ENCODE measurements at regions not wholly inside any gene's neighbourhood (a gene's known extent, or its start where the extent isn't known, plus 50 kb on each side); places are given as distances from the start of the nearest gene placed in this dataset.

- no peaks in the 10 kb centered on the region for H3K36me3 ChIP-seq (ENCODE audit: control insufficient read depth, insufficient read depth, low read length)
- peaks cover 3% of the 10 kb centered on the region for H3K27me3 ChIP-seq (ENCODE audit: control insufficient read depth, insufficient read depth, low read length)
- 65% methylated on average over 5 of the region's 8 CpGs for WGBS (ENCODE audit: insufficient coverage, low lambda C conversion rate)
- H3K27ac ChIP-seq (ENCODE audit: low read length) = no peak overlapping the region
- H3K9me3 ChIP-seq (ENCODE audit: control insufficient read depth, low read depth, low read length) = no peaks in the 10 kb centered on the region
- peak; percentile 16 to 20 for DNase-seq
- no peaks in the 10 kb centered on the region for H3K4me1 ChIP-seq (ENCODE audit: control insufficient read depth, insufficient read depth, low read length)
- H3K4me3 ChIP-seq (ENCODE audit: low read length) = no peak overlapping the region
These were observed 403.1 kb upstream of the CDH11 start for GRCh38 chr16:65524997-65525396.

GRCh38 chr16:65524231-65524630 lies 402.4 kb upstream of the CDH11 start:
- Histone ChIP-seq H3K27me3 (ENCODE audit: control insufficient read depth, insufficient read depth, low read length) (peaks cover 3% of the 10 kb centered on the region), H3K27ac (ENCODE audit: low read length) (no peak overlapping the region), H3K4me1 (ENCODE audit: control insufficient read depth, insufficient read depth, low read length) (no peaks in the 10 kb centered on the region), H3K36me3 (ENCODE audit: control insufficient read depth, insufficient read depth, low read length) (no peaks in the 10 kb centered on the region), H3K4me3 (ENCODE audit: low read length) (no peak overlapping the region), H3K9me3 (ENCODE audit: control insufficient read depth, low read depth, low read length) (no peaks in the 10 kb centered on the region)
- WGBS (ENCODE audit: insufficient coverage, low lambda C conversion rate) = 64% methylated on average over 2 of the region's 3 CpGs
- DNase-seq = no peak

GRCh38 chr16:65523283-65523944 lies 401.6 kb upstream of the CDH11 start:
- Histone ChIP-seq H3K27me3 (ENCODE audit: control insufficient read depth, insufficient read depth, low read length) (peaks cover 3% of the 10 kb centered on the region), H3K4me1 (ENCODE audit: control insufficient read depth, insufficient read depth, low read length) (no peaks in the 10 kb centered on the region), H3K9me3 (ENCODE audit: control insufficient read depth, low read depth, low read length) (no peaks in the 10 kb centered on the region), H3K27ac (ENCODE audit: low read length) (no peak overlapping the region), H3K4me3 (ENCODE audit: low read length) (no peak overlapping the region), H3K36me3 (ENCODE audit: control insufficient read depth, insufficient read depth, low read length) (no peaks in the 10 kb centered on the region)
- no peak for DNase-seq
- WGBS (ENCODE audit: insufficient coverage, low lambda C conversion rate) = 53% methylated on average over 2 of the region's 5 CpGs

- Histone ChIP-seq H3K27ac (ENCODE audit: low read length) (no peak overlapping the region), H3K9me3 (ENCODE audit: control insufficient read depth, low read depth, low read length) (no peaks in the 10 kb centered on the region), H3K36me3 (ENCODE audit: control insufficient read depth, insufficient read depth, low read length) (no peaks in the 10 kb centered on the region), H3K4me1 (ENCODE audit: control insufficient read depth, insufficient read depth, low read length) (no peaks in the 10 kb centered on the region), H3K27me3 (ENCODE audit: control insufficient read depth, insufficient read depth, low read length) (peaks cover 3% of the 10 kb centered on the region), H3K4me3 (ENCODE audit: low read length) (no peak overlapping the region)
- 93% methylated on average over 2 of the region's 7 CpGs for WGBS (ENCODE audit: insufficient coverage, low lambda C conversion rate)
- DNase-seq = no peak
These were observed 400.5 kb upstream of the CDH11 start for GRCh38 chr16:65522412-65522811.

- Histone ChIP-seq H3K4me1 (ENCODE audit: control insufficient read depth, insufficient read depth, low read length) (no peaks in the 10 kb centered on the region), H3K4me3 (ENCODE audit: low read length) (no peak overlapping the region), H3K36me3 (ENCODE audit: control insufficient read depth, insufficient read depth, low read length) (no peaks in the 10 kb centered on the region), H3K27ac (ENCODE audit: low read length) (no peak overlapping the region), H3K27me3 (ENCODE audit: control insufficient read depth, insufficient read depth, low read length) (peaks cover 3% of the 10 kb centered on the region), H3K9me3 (ENCODE audit: control insufficient read depth, low read depth, low read length) (no peaks in the 10 kb centered on the region)
- WGBS (ENCODE audit: insufficient coverage, low lambda C conversion rate) = 40% methylated on average over 2 of the region's 10 CpGs
- no peak for DNase-seq
These were observed 399.9 kb upstream of the CDH11 start for GRCh38 chr16:65521633-65522328.

- DNase-seq = no peak
- WGBS (ENCODE audit: insufficient coverage, low lambda C conversion rate) = no CpG with 5 or more reads among the region's 1 CpG
- no peak overlapping the region for H3K27ac ChIP-seq (ENCODE audit: low read length)
- H3K27me3 ChIP-seq (ENCODE audit: control insufficient read depth, insufficient read depth, low read length) = peaks cover 3% of the 10 kb centered on the region
- H3K9me3 ChIP-seq (ENCODE audit: control insufficient read depth, low read depth, low read length) = no peaks in the 10 kb centered on the region
- no peaks in the 10 kb centered on the region for H3K36me3 ChIP-seq (ENCODE audit: control insufficient read depth, insufficient read depth, low read length)
- H3K4me3 ChIP-seq (ENCODE audit: low read length) = no peak overlapping the region
- no peaks in the 10 kb centered on the region for H3K4me1 ChIP-seq (ENCODE audit: control insufficient read depth, insufficient read depth, low read length)
These were observed 397.5 kb upstream of the CDH11 start for GRCh38 chr16:65519402-65519801.

GRCh38 chr16:65515193-65515592 lies 393.3 kb upstream of the CDH11 start:
- Histone ChIP-seq H3K27ac (ENCODE audit: low read length) (no peak overlapping the region), H3K4me3 (ENCODE audit: low read length) (no peak overlapping the region), H3K36me3 (ENCODE audit: control insufficient read depth, insufficient read depth, low read length) (no peaks in the 10 kb centered on the region), H3K27me3 (ENCODE audit: control insufficient read depth, insufficient read depth, low read length) (no peaks in the 10 kb centered on the region), H3K9me3 (ENCODE audit: control insufficient read depth, low read depth, low read length) (no peaks in the 10 kb centered on the region), H3K4me1 (ENCODE audit: control insufficient read depth, insufficient read depth, low read length) (no peaks in the 10 kb centered on the region)
- DNase-seq = no peak
- no CpG with 5 or more reads among the region's 4 CpGs for WGBS (ENCODE audit: insufficient coverage, low lambda C conversion rate)

GRCh38 chr16:65510850-65511249 lies 389.0 kb upstream of the CDH11 start:
- Histone ChIP-seq H3K27ac (ENCODE audit: low read length) (no peak overlapping the region), H3K36me3 (ENCODE audit: control insufficient read depth, insufficient read depth, low read length) (no peaks in the 10 kb centered on the region), H3K4me3 (ENCODE audit: low read length) (no peak overlapping the region), H3K4me1 (ENCODE audit: control insufficient read depth, insufficient read depth, low read length) (no peaks in the 10 kb centered on the region), H3K27me3 (ENCODE audit: control insufficient read depth, insufficient read depth, low read length) (no peaks in the 10 kb centered on the region), H3K9me3 (ENCODE audit: control insufficient read depth, low read depth, low read length) (no peaks in the 10 kb centered on the region)
- peak in 1 of 2 donors; percentile 3 for DNase-seq
- WGBS (ENCODE audit: insufficient coverage, low lambda C conversion rate) = no CpG with 5 or more reads among the region's 7 CpGs

- WGBS (ENCODE audit: insufficient coverage, low lambda C conversion rate) = no CpG with 5 or more reads among the region's 3 CpGs
- H3K4me1 ChIP-seq (ENCODE audit: control insufficient read depth, insufficient read depth, low read length) = no peaks in the 10 kb centered on the region
- DNase-seq = no peak
- no peaks in the 10 kb centered on the region for H3K9me3 ChIP-seq (ENCODE audit: control insufficient read depth, low read depth, low read length)
- H3K27ac ChIP-seq (ENCODE audit: low read length) = no peak overlapping the region
- no peaks in the 10 kb centered on the region for H3K27me3 ChIP-seq (ENCODE audit: control insufficient read depth, insufficient read depth, low read length)
- H3K36me3 ChIP-seq (ENCODE audit: control insufficient read depth, insufficient read depth, low read length) = no peaks in the 10 kb centered on the region
- no peak overlapping the region for H3K4me3 ChIP-seq (ENCODE audit: low read length)
These were observed 388.4 kb upstream of the CDH11 start for GRCh38 chr16:65510241-65510640.

- Histone ChIP-seq H3K4me3 (ENCODE audit: low read length) (no peak overlapping the region), H3K27me3 (ENCODE audit: control insufficient read depth, insufficient read depth, low read length) (no peaks in the 10 kb centered on the region), H3K4me1 (ENCODE audit: control insufficient read depth, insufficient read depth, low read length) (no peaks in the 10 kb centered on the region), H3K36me3 (ENCODE audit: control insufficient read depth, insufficient read depth, low read length) (no peaks in the 10 kb centered on the region), H3K27ac (ENCODE audit: low read length) (no peak overlapping the region), H3K9me3 (ENCODE audit: control insufficient read depth, low read depth, low read length) (no peaks in the 10 kb centered on the region)
- 75% methylated on average over 1 of the region's 4 CpGs for WGBS (ENCODE audit: insufficient coverage, low lambda C conversion rate)
- DNase-seq = no peak
These were observed 387.3 kb upstream of the CDH11 start for GRCh38 chr16:65509172-65509571.

GRCh38 chr16:65500919-65501318 lies 379.1 kb upstream of the CDH11 start:
- no peak for DNase-seq
- Histone ChIP-seq H3K4me1 (ENCODE audit: control insufficient read depth, insufficient read depth, low read length) (no peaks in the 10 kb centered on the region), H3K4me3 (ENCODE audit: low read length) (no peak overlapping the region), H3K27me3 (ENCODE audit: control insufficient read depth, insufficient read depth, low read length) (no peaks in the 10 kb centered on the region), H3K36me3 (ENCODE audit: control insufficient read depth, insufficient read depth, low read length) (no peaks in the 10 kb centered on the region), H3K27ac (ENCODE audit: low read length) (no peak overlapping the region), H3K9me3 (ENCODE audit: control insufficient read depth, low read depth, low read length) (no peaks in the 10 kb centered on the region)
- WGBS (ENCODE audit: insufficient coverage, low lambda C conversion rate) = 71% methylated on average over 1 of the region's 1 CpG

All from large intestine (tissue), 3 donors.